Hepatocyte (in vitro differentiated cells): ENCODE measurements at regions not wholly inside any gene's neighbourhood (a gene's known extent, or its start where the extent isn't known, plus 50 kb on each side); places are given as distances from the start of the nearest gene placed in this dataset.

Experiments
- DNase-seq: peaks from one replicate; pipeline ENCODE4 v3.0.0-alpha.2; 2016; ENCODE audit warnings: low spot score
- H2AFZ ChIP-seq: fragments of 200-600 bp; sonication (generic); 2 replicates; pipeline ENCODE4 v1.6.0; 2016; ENCODE audit warnings: antibody characterized with exemption, mild to moderate bottlenecking
- H3K27ac ChIP-seq: fragments of 200-600 bp; sonication (generic); 2 replicates; pipeline ENCODE4 v1.5.1; 2016; ENCODE audit warnings: mild to moderate bottlenecking
- H3K27me3 ChIP-seq: fragments of 200-600 bp; sonication (generic); 2 replicates; pipeline ENCODE4 v1.6.1; 2016
- H3K36me3 ChIP-seq: fragments of 200-600 bp; sonication (generic); replicated peaks from 2 replicates; pipeline ENCODE4 v1.5.1; 2016; ENCODE audit warnings: low read depth; ENCODE audit not compliant: insufficient read depth
- H3K4me1 ChIP-seq: fragments of 200-600 bp; sonication (generic); 2 replicates; pipeline ENCODE4 v1.5.1; 2016; ENCODE audit warnings: mild to moderate bottlenecking, moderate library complexity; ENCODE audit not compliant: insufficient read depth
- H3K4me2 ChIP-seq: fragments of 200-600 bp; sonication (generic); 2 replicates; pipeline ENCODE4 v1.6.0; 2016
- H3K4me3 ChIP-seq: fragments of 200-600 bp; sonication (generic); 2 replicates; pipeline ENCODE4 v1.5.1; 2016; ENCODE audit warnings: mild to moderate bottlenecking
- H3K79me2 ChIP-seq: fragments of 200-600 bp; sonication (generic); 2 replicates; pipeline ENCODE4 v1.6.0; 2017; ENCODE audit warnings: mild to moderate bottlenecking
- H3K9me2 ChIP-seq: fragments of 200-600 bp; sonication (generic); replicated peaks from 2 replicates; pipeline ENCODE4 v1.6.0; 2017; ENCODE audit warnings: mild to moderate bottlenecking; ENCODE audit not compliant: insufficient read depth
- H3K9me3 ChIP-seq: fragments of 200-600 bp; sonication (generic); 2 replicates; pipeline ENCODE4 v1.5.1; 2016; ENCODE audit warnings: low read depth, mild to moderate bottlenecking
- H4K20me1 ChIP-seq: fragments of 200-600 bp; sonication (generic); 2 replicates; pipeline ENCODE4 v1.6.0; 2016; ENCODE audit warnings: mild to moderate bottlenecking; ENCODE audit not compliant: insufficient read depth, poor library complexity, severe bottlenecking
- EZH2 ChIP-seq: fragments of 200-600 bp; sonication (generic); IDR thresholded peaks from 2 replicates; pipeline ENCODE4 v1.6.1; 2016; ENCODE audit warnings: antibody characterized with exemption, mild to moderate bottlenecking, borderline replicate concordance
- EZH2phosphoT487 ChIP-seq: fragments of 200-600 bp; sonication (generic); IDR thresholded peaks from one replicate; pipeline ENCODE4 v1.6.1; 2018; ENCODE audit warnings: antibody characterized with exemption, mild to moderate bottlenecking, low read depth, moderate library complexity; ENCODE audit not compliant: unreplicated experiment, severe bottlenecking
- whole genome bisulfite sequencing: methylation state at CpG from one replicate; pipeline ENCODE4 v1.1.6; 2016; ENCODE audit warnings: low lambda C conversion rate; ENCODE audit errors: missing lambda C conversion rate; 5-methylcytosine and 5-hydroxymethylcytosine counted together
- TF ChIP-seq, protein P1 (sequence below): fragments of 200-600 bp; sonication (generic); IDR thresholded peaks from 2 replicates; pipeline ENCODE4 v1.5.1; 2016; ENCODE audit warnings: antibody characterized with exemption, mild to moderate bottlenecking; ENCODE audit not compliant: poor library complexity

GRCh38 chr19:5287066-5287465, 53.5 kb downstream of the PTPRS start:
- H4K20me1 ChIP-seq = peaks cover 35% of the 10 kb centered on the region
- 96% methylated on average over 5 of the region's 5 CpGs for WGBS

GRCh38 chr19:5286465-5287029, 54.1 kb downstream of the PTPRS start:
- Histone ChIP-seq H3K9me3 (no peaks in the 10 kb centered on the region), H3K4me3 (no peak overlapping the region), H2AFZ (no peak overlapping the region), H3K9me2 (no peaks in the 10 kb centered on the region), H3K27ac (no peak overlapping the region), H3K27me3 (no peaks in the 10 kb centered on the region), H3K36me3 (no peaks in the 10 kb centered on the region), H4K20me1 (peaks cover 30% of the 10 kb centered on the region), H3K4me1 (no peaks in the 10 kb centered on the region), H3K79me2 (peaks cover 29% of the 10 kb centered on the region), H3K4me2 (no peak overlapping the region)
- DNase-seq = no peak
- WGBS = 85% methylated on average over 3 of the region's 3 CpGs
- TF ChIP-seq, protein P1, sequence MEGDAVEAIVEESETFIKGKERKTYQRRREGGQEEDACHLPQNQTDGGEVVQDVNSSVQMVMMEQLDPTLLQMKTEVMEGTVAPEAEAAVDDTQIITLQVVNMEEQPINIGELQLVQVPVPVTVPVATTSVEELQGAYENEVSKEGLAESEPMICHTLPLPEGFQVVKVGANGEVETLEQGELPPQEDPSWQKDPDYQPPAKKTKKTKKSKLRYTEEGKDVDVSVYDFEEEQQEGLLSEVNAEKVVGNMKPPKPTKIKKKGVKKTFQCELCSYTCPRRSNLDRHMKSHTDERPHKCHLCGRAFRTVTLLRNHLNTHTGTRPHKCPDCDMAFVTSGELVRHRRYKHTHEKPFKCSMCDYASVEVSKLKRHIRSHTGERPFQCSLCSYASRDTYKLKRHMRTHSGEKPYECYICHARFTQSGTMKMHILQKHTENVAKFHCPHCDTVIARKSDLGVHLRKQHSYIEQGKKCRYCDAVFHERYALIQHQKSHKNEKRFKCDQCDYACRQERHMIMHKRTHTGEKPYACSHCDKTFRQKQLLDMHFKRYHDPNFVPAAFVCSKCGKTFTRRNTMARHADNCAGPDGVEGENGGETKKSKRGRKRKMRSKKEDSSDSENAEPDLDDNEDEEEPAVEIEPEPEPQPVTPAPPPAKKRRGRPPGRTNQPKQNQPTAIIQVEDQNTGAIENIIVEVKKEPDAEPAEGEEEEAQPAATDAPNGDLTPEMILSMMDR = no peak
- TF ChIP-seq EZH2phosphoT487 = no peak

More at GRCh38 chr19:5287066-5287465, 53.5 kb downstream of the PTPRS start:
- DNase-seq = no peak
- Histone ChIP-seq H3K27ac (no peak overlapping the region), H3K4me3 (no peak overlapping the region), H3K9me2 (no peaks in the 10 kb centered on the region), H3K79me2 (peaks cover 34% of the 10 kb centered on the region), H3K4me1 (peaks cover 3% of the 10 kb centered on the region), H3K4me2 (no peak overlapping the region), H3K27me3 (no peaks in the 10 kb centered on the region), H3K36me3 (no peaks in the 10 kb centered on the region), H2AFZ (no peak overlapping the region), H3K9me3 (no peaks in the 10 kb centered on the region)
- TF ChIP-seq EZH2phosphoT487 (no peak), EZH2 (no peak)
- TF ChIP-seq, protein P1 = no peak

DNA sequence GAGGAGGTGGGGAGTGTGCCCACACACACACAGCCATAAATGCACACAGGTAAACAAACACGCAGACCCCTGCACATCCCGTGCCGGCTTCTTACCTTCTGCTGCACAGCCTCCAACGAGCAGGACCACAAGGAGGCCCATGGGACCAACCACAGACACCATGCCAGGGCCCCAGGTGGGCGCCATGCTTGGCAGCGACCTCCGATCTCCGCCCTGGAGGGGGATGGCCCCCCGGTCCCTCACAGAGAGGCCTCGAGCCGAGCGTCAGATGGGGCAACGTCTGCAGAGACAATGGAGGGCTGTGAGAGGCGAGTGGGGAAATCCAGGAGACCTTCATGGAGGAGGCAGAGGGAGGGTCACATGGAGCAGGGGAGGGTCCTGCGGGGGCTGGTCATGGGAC, 54.7 kb downstream of the PTPRS start:
- no peaks in the 10 kb centered on the region for H3K9me3 ChIP-seq
- H3K9me2 ChIP-seq = no peaks in the 10 kb centered on the region
- peaks cover 23% of the 10 kb centered on the region for H3K79me2 ChIP-seq
- 89% methylated on average over 15 of the region's 15 CpGs for WGBS
- no peaks in the 10 kb centered on the region for H3K36me3 ChIP-seq
- H2AFZ ChIP-seq = no peak overlapping the region
- H3K4me2 ChIP-seq = no peak overlapping the region
- no peaks in the 10 kb centered on the region for H3K27me3 ChIP-seq
- TF ChIP-seq EZH2phosphoT487 (no peak), EZH2 (no peak)
- TF ChIP-seq, protein P1 = no peak
- no peaks in the 10 kb centered on the region for H3K4me1 ChIP-seq
- peaks cover 27% of the 10 kb centered on the region for H4K20me1 ChIP-seq
- H3K27ac ChIP-seq = no peak overlapping the region
- no peak for DNase-seq
- no peak overlapping the region for H3K4me3 ChIP-seq

DNA sequence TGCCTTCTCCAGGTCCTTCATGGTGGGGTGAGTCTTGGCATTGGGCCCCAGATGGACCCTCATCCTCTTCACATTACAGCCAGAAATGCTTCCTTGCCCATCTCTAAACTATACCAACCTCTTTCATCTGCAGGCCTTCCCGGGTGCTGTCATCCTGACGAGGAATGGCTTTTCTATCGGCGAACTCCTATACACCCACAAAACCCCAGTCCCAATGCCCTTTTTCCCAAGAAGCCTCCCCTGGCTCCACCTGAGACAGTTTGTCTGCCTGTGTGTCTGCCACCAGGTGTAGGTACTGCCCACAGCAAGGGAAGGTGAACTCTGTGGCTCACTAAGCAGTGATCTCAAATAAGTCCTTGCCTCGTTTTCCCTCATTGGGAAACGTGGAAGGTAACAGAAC, 55.3 kb downstream of the PTPRS start:
- H3K4me1 ChIP-seq = no peaks in the 10 kb centered on the region
- no peak overlapping the region for H3K4me2 ChIP-seq
- H3K9me3 ChIP-seq = no peaks in the 10 kb centered on the region
- H3K4me3 ChIP-seq = no peak overlapping the region
- WGBS = 93% methylated on average over 6 of the region's 6 CpGs
- no peaks in the 10 kb centered on the region for H3K27me3 ChIP-seq
- no peak for DNase-seq
- H3K79me2 ChIP-seq = peaks cover 17% of the 10 kb centered on the region
- H3K9me2 ChIP-seq = no peaks in the 10 kb centered on the region
- H3K36me3 ChIP-seq = no peaks in the 10 kb centered on the region
- TF ChIP-seq, protein P1 = no peak
- TF ChIP-seq EZH2phosphoT487 (no peak), EZH2 (no peak)
- peaks cover 26% of the 10 kb centered on the region for H4K20me1 ChIP-seq
- H2AFZ ChIP-seq = no peak overlapping the region
- no peak overlapping the region for H3K27ac ChIP-seq
